ENCODE measurements at regions not wholly inside any gene's neighbourhood (a gene's known extent, or its start where the extent isn't known, plus 50 kb on each side); places are given as distances from the start of the nearest gene placed in this dataset.
"Not testable (repeated sequence)": the region's sequence is repeated elsewhere in the genome, so short reads cannot be mapped to it uniquely, and the experiment has no call there.

- H3K36me3 Mint-ChIP-seq (ENCODE audit: low read depth, unreplicated experiment): no peaks in the 10 kb centered on the region
Observed at GRCh38 chr3:16707260-16707659, 102.0 kb upstream of the DAZL start.

DNA sequence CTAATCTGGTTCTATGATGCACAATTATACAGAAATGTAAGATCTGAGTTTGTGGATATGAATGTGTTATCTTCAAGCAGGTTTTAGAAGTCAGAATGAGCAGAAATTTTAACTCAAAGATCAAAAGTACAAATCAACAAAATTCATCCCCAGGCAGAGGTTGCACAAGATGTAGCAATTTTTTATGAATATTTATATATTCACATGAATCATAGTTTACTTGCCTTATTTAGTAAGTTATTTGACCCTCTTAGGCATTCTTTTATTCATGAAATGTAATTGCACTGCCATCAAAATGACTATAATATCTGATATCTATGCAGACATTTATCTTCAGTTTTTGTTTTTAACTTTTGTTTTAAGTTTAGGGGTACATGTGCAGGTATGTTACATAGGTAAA, 103.1 kb upstream of the DAZL start:
- H3K36me3 Mint-ChIP-seq (ENCODE audit: low read depth, unreplicated experiment): no peaks in the 10 kb centered on the region
- no peak for TF ChIP-seq CTCF (IDR thresholded peaks at IDR 0.05; ENCODE audit: unreplicated experiment)
- no peaks in the 10 kb centered on the region for H3K27me3 Mint-ChIP-seq (ENCODE audit: unreplicated experiment)
- no peak overlapping the region for H3K4me3 Mint-ChIP-seq (ENCODE audit: unreplicated experiment)
- no peaks in the 10 kb centered on the region for H3K4me1 Mint-ChIP-seq (ENCODE audit: unreplicated experiment)
- H3K27ac Mint-ChIP-seq (ENCODE audit: unreplicated experiment): no peak overlapping the region
- no peaks in the 10 kb centered on the region for H3K9me3 Mint-ChIP-seq (ENCODE audit: unreplicated experiment)
- DNase-seq (ENCODE audit: low spot score): no peak

More at GRCh38 chr3:16707260-16707659, 102.0 kb upstream of the DAZL start:
- H3K4me1 Mint-ChIP-seq (ENCODE audit: unreplicated experiment): peaks cover 3% of the 10 kb centered on the region
- DNase-seq (ENCODE audit: low spot score): no peak
- H3K27me3 Mint-ChIP-seq (ENCODE audit: unreplicated experiment): no peaks in the 10 kb centered on the region
- H3K27ac Mint-ChIP-seq (ENCODE audit: unreplicated experiment): no peak overlapping the region
- no peak for TF ChIP-seq CTCF (IDR thresholded peaks at IDR 0.05; ENCODE audit: unreplicated experiment)
- no peak overlapping the region for H3K4me3 Mint-ChIP-seq (ENCODE audit: unreplicated experiment)
- no peaks in the 10 kb centered on the region for H3K9me3 Mint-ChIP-seq (ENCODE audit: unreplicated experiment)

DNA sequence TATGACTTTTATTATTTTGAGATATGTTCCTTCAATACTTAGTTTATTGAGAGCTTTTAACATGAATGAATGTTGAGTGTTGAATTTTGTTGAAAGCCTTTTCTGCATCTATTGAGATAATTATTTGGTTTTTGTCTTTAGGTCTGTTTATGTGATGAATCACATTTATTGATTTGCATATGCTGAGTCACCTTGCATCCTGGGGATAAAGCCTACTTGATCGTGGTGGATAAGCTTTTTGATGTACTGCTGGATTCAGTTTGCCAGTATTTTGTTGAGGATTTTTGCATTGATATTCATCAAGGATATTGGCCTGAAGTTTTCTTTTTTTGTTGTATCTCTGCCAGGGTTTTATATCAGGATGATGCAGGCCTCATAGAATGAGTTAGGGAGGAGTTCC, 106.5 kb upstream of the DAZL start:
- H3K27ac Mint-ChIP-seq (ENCODE audit: unreplicated experiment); H3K4me1 Mint-ChIP-seq (ENCODE audit: unreplicated experiment); DNase-seq (ENCODE audit: low spot score); H3K9me3 Mint-ChIP-seq (ENCODE audit: unreplicated experiment); H3K4me3 Mint-ChIP-seq (ENCODE audit: unreplicated experiment); H3K36me3 Mint-ChIP-seq (ENCODE audit: low read depth, unreplicated experiment); H3K27me3 Mint-ChIP-seq (ENCODE audit: unreplicated experiment): not testable (repeated sequence)

- H3K27me3 Mint-ChIP-seq (ENCODE audit: unreplicated experiment): peaks cover under 1% of the 10 kb centered on the region
- peaks cover 5% of the 10 kb centered on the region for H3K9me3 Mint-ChIP-seq (ENCODE audit: unreplicated experiment)
- H3K4me1 Mint-ChIP-seq (ENCODE audit: unreplicated experiment): no peaks in the 10 kb centered on the region
- no peak overlapping the region for H3K4me3 Mint-ChIP-seq (ENCODE audit: unreplicated experiment)
- no peaks in the 10 kb centered on the region for H3K36me3 Mint-ChIP-seq (ENCODE audit: low read depth, unreplicated experiment)
- H3K27ac Mint-ChIP-seq (ENCODE audit: unreplicated experiment): no peak overlapping the region
- no peak for DNase-seq (ENCODE audit: low spot score)
- TF ChIP-seq CTCF (IDR thresholded peaks at IDR 0.05; ENCODE audit: unreplicated experiment): no peak
Observed at GRCh38 chr3:16715281-16715680, 110.1 kb upstream of the DAZL start.

DNA sequence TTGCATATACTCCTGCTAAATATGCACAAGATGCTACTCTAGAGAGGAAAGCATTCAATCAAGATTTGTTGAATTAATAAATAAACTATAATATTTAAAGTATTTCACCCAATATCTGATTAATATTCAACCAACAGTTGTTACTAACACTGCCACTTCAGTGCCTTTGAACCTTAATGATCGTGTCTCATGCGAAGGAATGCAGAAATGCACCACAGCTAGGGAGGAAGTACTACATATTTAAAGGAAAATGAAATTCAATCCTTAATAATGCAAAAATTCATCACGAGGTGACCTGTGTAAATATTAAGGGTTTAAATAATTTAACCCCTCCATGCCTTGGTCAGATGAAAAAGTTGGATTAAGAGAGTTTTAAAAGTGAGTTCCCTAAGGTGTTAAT, 114.2 kb upstream of the DAZL start:
- H3K9me3 Mint-ChIP-seq (ENCODE audit: unreplicated experiment): no peaks in the 10 kb centered on the region
- H3K27me3 Mint-ChIP-seq (ENCODE audit: unreplicated experiment): peaks cover 2% of the 10 kb centered on the region
- no peak for TF ChIP-seq CTCF (IDR thresholded peaks at IDR 0.05; ENCODE audit: unreplicated experiment)
- DNase-seq (ENCODE audit: low spot score): no peak
- H3K36me3 Mint-ChIP-seq (ENCODE audit: low read depth, unreplicated experiment): no peaks in the 10 kb centered on the region
- H3K27ac Mint-ChIP-seq (ENCODE audit: unreplicated experiment): no peak overlapping the region
- no peaks in the 10 kb centered on the region for H3K4me1 Mint-ChIP-seq (ENCODE audit: unreplicated experiment)
- H3K4me3 Mint-ChIP-seq (ENCODE audit: unreplicated experiment): no peak overlapping the region
